ENCODE measurements at regions not wholly inside any gene's neighbourhood (a gene's known extent, or its start where the extent isn't known, plus 50 kb on each side); places are given as distances from the start of the nearest gene placed in this dataset.

DNA sequence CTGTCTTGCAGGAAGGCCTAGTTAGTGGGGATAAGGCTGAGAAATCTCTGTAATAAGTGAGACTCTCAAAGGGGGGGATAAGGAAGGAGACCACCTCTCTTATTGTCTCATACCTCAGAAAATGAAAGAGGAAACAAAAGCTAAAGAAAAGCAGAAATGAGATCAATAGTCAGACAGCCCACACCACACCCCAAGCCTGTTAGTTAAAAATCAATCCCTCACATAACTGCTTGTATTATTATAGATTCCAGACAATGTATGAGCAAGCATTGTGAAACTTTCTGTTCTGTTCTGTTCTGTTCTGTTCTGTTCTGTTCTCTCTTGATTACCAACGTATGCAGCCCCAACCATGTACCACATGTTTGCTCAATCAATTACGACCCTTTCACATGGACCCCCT, 792.5 kb upstream of the TSPY4 start:
- no peak overlapping the region for H3K4me3 ChIP-seq (ENCODE audit: low read length)
- DNase-seq (ENCODE audit: low read depth, low spot score), result no peak

DNA sequence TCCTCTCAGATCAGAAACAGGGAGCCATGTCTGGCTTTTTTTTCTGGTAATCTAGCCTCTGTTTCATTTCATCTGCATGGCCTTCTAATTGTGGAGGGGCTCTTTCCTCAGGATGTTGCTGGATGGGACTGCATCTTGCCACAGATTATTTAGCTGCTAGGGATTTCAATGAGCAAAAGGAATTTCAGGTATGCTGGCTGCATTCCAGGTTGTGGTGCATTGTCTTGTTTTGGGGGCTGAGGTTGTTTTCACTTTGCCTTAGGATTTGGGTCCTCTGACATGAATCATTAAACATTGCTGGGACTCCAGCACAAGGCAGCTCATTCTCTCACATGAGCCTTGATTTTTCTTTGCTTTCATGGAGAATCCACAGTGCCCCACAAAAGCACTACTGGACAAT, 789.3 kb upstream of the TSPY4 start:
- no peak overlapping the region for H3K4me3 ChIP-seq (ENCODE audit: low read length)
- no peak for DNase-seq (ENCODE audit: low read depth, low spot score)

- no peak overlapping the region for H3K4me3 ChIP-seq (ENCODE audit: low read length)
- no peak for DNase-seq (ENCODE audit: low read depth, low spot score)
Measured at GRCh38 chrY:8551323-8551722, 785.9 kb upstream of the TSPY4 start.

- no peak overlapping the region for H3K4me3 ChIP-seq (ENCODE audit: low read length)
- DNase-seq (ENCODE audit: low read depth, low spot score), result no peak
Measured at GRCh38 chrY:8552168-8552805, 785.0 kb upstream of the TSPY4 start.

DNA sequence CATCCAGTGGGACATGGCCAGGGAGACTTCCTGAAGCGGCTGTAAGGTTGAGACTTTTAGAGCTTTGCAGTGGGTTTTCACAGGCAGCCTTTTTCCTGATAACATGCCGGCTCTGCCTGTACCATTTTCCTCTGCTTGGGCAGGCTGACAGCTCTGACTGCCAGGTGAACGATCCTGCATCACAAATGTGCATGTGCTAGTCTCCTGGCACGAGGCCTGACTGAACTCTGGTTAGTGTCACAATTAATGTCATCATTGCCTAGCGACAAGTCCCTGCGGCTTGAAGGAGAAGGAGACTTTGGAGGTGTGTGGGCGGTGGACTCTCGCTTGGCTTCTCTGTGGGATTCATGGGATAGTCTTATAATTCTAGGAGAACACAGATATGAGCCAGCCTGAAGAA, 783.6 kb upstream of the TSPY4 start:
- H3K4me3 ChIP-seq (ENCODE audit: low read length), result no peak overlapping the region
- no peak for DNase-seq (ENCODE audit: low read depth, low spot score)

DNA sequence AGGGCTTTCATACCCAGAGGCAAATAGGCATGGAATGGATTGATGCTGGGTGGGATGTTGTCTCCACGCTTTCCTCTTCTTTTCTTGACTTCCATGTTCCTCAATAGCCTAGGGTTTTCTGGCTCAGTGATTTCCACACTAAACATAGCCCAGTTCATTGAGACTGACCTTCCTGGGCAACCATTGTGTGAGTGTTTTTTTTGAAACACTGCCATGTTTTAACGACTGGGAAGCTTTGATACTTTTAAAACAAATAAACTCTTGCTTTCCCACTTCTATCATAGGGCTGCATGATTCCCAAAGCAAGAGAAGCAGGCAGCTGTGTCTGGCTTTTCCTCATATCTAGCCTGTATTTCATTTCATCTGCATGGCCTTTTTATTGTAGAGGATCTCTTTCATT, 775.9 kb upstream of the TSPY4 start:
- no peak overlapping the region for H3K4me3 ChIP-seq (ENCODE audit: low read length)
- DNase-seq (ENCODE audit: low read depth, low spot score), result no peak

DNA sequence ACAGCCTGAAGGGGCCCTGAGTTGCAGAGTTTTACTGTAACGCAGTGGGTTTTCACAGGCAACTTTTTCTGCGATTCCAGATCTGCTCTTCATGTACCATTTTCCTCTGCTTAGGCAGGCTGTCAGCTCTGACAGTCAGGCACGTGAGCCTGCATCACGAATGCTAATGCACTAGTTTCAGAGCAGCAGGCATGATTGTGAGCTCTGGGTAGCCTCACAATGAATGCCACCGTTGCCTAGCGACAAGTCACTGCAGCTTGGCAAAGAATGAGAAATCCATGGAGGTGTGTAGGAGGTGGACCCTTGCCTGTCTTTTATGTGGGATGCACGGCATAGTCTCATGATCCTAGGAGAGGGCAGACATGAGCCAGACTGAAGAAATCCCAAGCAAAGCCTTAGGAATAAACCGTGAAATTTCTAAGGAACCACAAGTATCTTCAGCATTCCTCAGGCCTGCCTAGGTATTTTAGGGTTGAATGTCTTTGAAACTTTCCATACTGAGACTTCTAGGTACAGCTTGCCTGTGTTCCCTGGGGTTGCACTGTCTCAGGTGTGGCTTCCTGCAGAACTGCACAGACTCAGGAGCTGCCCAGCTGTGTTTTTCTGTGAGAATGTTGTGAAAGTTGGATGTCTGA, 774.7 kb upstream of the TSPY4 start:
- no peak overlapping the region for H3K4me3 ChIP-seq (ENCODE audit: low read length)
- DNase-seq (ENCODE audit: low read depth, low spot score), result no peak

GRCh38 chrY:8564421-8564820, 772.8 kb upstream of the TSPY4 start:
- no peak for DNase-seq (ENCODE audit: low read depth, low spot score)
- H3K4me3 ChIP-seq (ENCODE audit: low read length), result no peak overlapping the region

GRCh38 chrY:8566198-8566597, 771.1 kb upstream of the TSPY4 start:
- no peak overlapping the region for H3K4me3 ChIP-seq (ENCODE audit: low read length)
- no peak for DNase-seq (ENCODE audit: low read depth, low spot score)

GRCh38 chrY:8570384-8570783, 766.9 kb upstream of the TSPY4 start:
- DNase-seq (ENCODE audit: low read depth, low spot score), result no peak
- H3K4me3 ChIP-seq (ENCODE audit: low read length), result no peak overlapping the region

GRCh38 chrY:8572916-8573315, 764.3 kb upstream of the TSPY4 start:
- no peak for DNase-seq (ENCODE audit: low read depth, low spot score)
- H3K4me3 ChIP-seq (ENCODE audit: low read length), result no peak overlapping the region

GRCh38 chrY:8582277-8582850, 754.9 kb upstream of the TSPY4 start:
- no peak overlapping the region for H3K4me3 ChIP-seq (ENCODE audit: low read length)
- no peak for DNase-seq (ENCODE audit: low read depth, low spot score)

DNA sequence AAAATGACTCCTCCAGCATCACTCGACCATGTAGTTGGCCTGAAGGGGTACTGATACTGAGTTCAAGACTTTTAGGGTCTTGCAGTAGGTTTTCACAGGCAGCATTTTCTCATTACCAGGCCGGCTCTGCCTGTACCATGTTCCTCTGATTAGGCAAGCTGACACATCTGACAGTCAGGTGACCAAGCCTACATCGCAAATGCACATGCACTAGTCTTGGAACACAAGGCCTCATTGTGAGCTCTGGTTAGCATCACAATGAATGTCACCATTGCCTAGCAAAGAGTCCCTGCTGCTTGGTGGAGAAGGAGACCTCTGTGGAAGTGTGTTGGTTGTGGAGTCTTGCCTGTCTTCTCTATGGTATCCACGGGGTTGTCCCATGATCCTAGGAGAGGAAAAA, 754.1 kb upstream of the TSPY4 start:
- H3K4me3 ChIP-seq (ENCODE audit: low read length), result no peak overlapping the region
- DNase-seq (ENCODE audit: low read depth, low spot score), result no peak

GRCh38 chrY:8590641-8591040, 746.6 kb upstream of the TSPY4 start:
- DNase-seq (ENCODE audit: low read depth, low spot score), result no peak

GRCh38 chrY:8591821-8592516, 745.3 kb upstream of the TSPY4 start:
- DNase-seq (ENCODE audit: low read depth, low spot score), result no peak
- no peak overlapping the region for H3K4me3 ChIP-seq (ENCODE audit: low read length)

More at GRCh38 chrY:8590641-8591040, 746.6 kb upstream of the TSPY4 start:
- H3K4me3 ChIP-seq (ENCODE audit: low read length), result no peak overlapping the region

- DNase-seq (ENCODE audit: low read depth, low spot score), result no peak
- no peak overlapping the region for H3K4me3 ChIP-seq (ENCODE audit: low read length)
Measured at GRCh38 chrY:8594657-8595056, 742.6 kb upstream of the TSPY4 start.

GRCh38 chrY:8599141-8599540, 738.1 kb upstream of the TSPY4 start:
- H3K4me3 ChIP-seq (ENCODE audit: low read length), result no peak overlapping the region
- no peak for DNase-seq (ENCODE audit: low read depth, low spot score)

- no peak overlapping the region for H3K4me3 ChIP-seq (ENCODE audit: low read length)
Measured at GRCh38 chrY:8610620-8611019, 726.6 kb upstream of the TSPY4 start.

GRCh38 chrY:8611815-8612214, 725.4 kb upstream of the TSPY4 start:
- no peak overlapping the region for H3K4me3 ChIP-seq (ENCODE audit: low read length)
- no peak for DNase-seq (ENCODE audit: low read depth, low spot score)

More at GRCh38 chrY:8610620-8611019, 726.6 kb upstream of the TSPY4 start:
- no peak for DNase-seq (ENCODE audit: low read depth, low spot score)

- H3K4me3 ChIP-seq (ENCODE audit: low read length), result no peak overlapping the region
- no peak for DNase-seq (ENCODE audit: low read depth, low spot score)
Measured at GRCh38 chrY:8618302-8618701, 719.0 kb upstream of the TSPY4 start.

Measured in Jurkat, Clone E6-1 (cell line).